Endothelial cell of umbilical vein (primary cell): ENCODE measurements at regions not wholly inside any gene's neighbourhood (a gene's known extent, or its start where the extent isn't known, plus 50 kb on each side); places are given as distances from the start of the nearest gene placed in this dataset.

Experiments used
- BruUV-seq: library from RNA; stranded (reverse); fragments of 400-500 nt; replicated peaks from 2 replicates; lab custom pipeline; 2021; lab: Mats Ljungman, UMichigan
- CTCF ChIA-PET: fragments of 300-600, 350-600 bp; sonication (Branson Sonifier 250); formaldehyde crosslinking; loops from one replicate; lab custom pipeline; 2021; ENCODE audit warnings: antibody characterized with exemption, inconsistent platforms; lab: Charles Lee
- POLR2A ChIA-PET: fragments of 300-600, 350-600 bp; sonication (Branson Sonifier 250); formaldehyde crosslinking; loops from one replicate; lab custom pipeline; 2021; ENCODE audit warnings: antibody characterized with exemption, inconsistent platforms; lab: Charles Lee
- DNase-seq: peaks from one replicate; pipeline ENCODE4 v3.0.0-alpha.2; 2011; ENCODE audit warnings: low read depth, low spot score
- FAIRE-seq: peaks from 2 replicates; lab custom pipeline; 2011; peaks lifted over from hg19 to GRCh38; lab: Jason Lieb, UNC
- H2AFZ ChIP-seq: 2 replicates; pipeline ENCODE4 v1.6.0; 2012; ENCODE audit warnings: low read depth, low read length, control low read depth, inconsistent platforms
- H3K27ac ChIP-seq: 2 replicates; pipeline ENCODE4 v1.5.1; 2011; ENCODE audit warnings: low read depth, mild to moderate bottlenecking, control low read depth, low read length, moderate library complexity; ENCODE audit not compliant: insufficient read depth
- H3K27me3 ChIP-seq, 2 experiments: 2 replicates each; pipeline versions ENCODE4 v1.6.0 to v1.6.1; 2011; ENCODE audit warnings: low read length in 2 of 2, mixed read lengths in 1 of 2; ENCODE audit not compliant: control insufficient read depth in 2 of 2, insufficient read depth in 2 of 2
- H3K36me3 ChIP-seq, 2 experiments: 2 replicates in 1 of 2; 3 replicates in 1 of 2; pipeline ENCODE4 v1.5.1; 2011; ENCODE audit warnings: low read length in 2 of 2, mild to moderate bottlenecking in 1 of 2, moderate library complexity in 1 of 2; ENCODE audit not compliant: control insufficient read depth in 2 of 2, insufficient read depth in 2 of 2; ENCODE audit errors: extremely low read depth in 1 of 2
- H3K4me1 ChIP-seq: 3 replicates; pipeline ENCODE4 v1.5.1; 2011; ENCODE audit warnings: mild to moderate bottlenecking, low read length; ENCODE audit not compliant: control insufficient read depth, insufficient read depth; ENCODE audit errors: extremely low read depth
- H3K4me2 ChIP-seq: 2 replicates; pipeline ENCODE4 v1.6.1; 2011; ENCODE audit warnings: low read length, control low read depth, mixed read lengths; ENCODE audit not compliant: insufficient read depth
- H3K4me3 ChIP-seq, 3 experiments: fragments of 200-600 bp in 1 of 3; sonication (generic), shearing (Covaris generic) in 1 of 3; replicated peaks in 1 of 3; 2 replicates each; pipeline ENCODE4 v1.5.1; 2011 to 2016; ENCODE audit warnings: control low read depth in 3 of 3, low read length in 3 of 3, mild to moderate bottlenecking in 2 of 3, inconsistent platforms in 1 of 3, low read depth in 1 of 3, moderate library complexity in 1 of 3; ENCODE audit not compliant: insufficient read depth in 1 of 3
- H3K79me2 ChIP-seq: 2 replicates; pipeline ENCODE4 v1.6.0; 2012; ENCODE audit warnings: low read length, inconsistent platforms; ENCODE audit not compliant: control insufficient read depth, insufficient read depth
- H3K9ac ChIP-seq: replicated peaks from 2 replicates; pipeline ENCODE3; 2011; ENCODE audit warnings: low read length, control low read depth; ENCODE audit not compliant: insufficient read depth; ENCODE audit errors: extremely low read depth
- H3K9me1 ChIP-seq: replicated peaks from 3 replicates; pipeline ENCODE4 v1.6.0; 2011; ENCODE audit warnings: mild to moderate bottlenecking, low read length; ENCODE audit not compliant: control insufficient read depth, insufficient read depth; ENCODE audit errors: extremely low read depth
- H3K9me3 ChIP-seq: replicated peaks from 2 replicates; pipeline ENCODE4 v1.5.1; 2012; ENCODE audit warnings: low read length, inconsistent platforms; ENCODE audit not compliant: control insufficient read depth, insufficient read depth
- H4K20me1 ChIP-seq: replicated peaks from 2 replicates; pipeline ENCODE3; 2011; ENCODE audit warnings: mild to moderate bottlenecking, low read length; ENCODE audit not compliant: control insufficient read depth, insufficient read depth; ENCODE audit errors: extremely low read depth
- EZH2 ChIP-seq: IDR thresholded peaks from 2 replicates; pipeline ENCODE4 v1.6.1; 2012; ENCODE audit warnings: borderline replicate concordance, low read depth, mild to moderate bottlenecking, moderate library complexity, low read length, inconsistent platforms; ENCODE audit not compliant: severe bottlenecking
- FOS ChIP-seq: IDR thresholded peaks from 2 replicates; pipeline ENCODE4 v1.6.1; 2011; ENCODE audit warnings: mild to moderate bottlenecking, low read length, moderate library complexity, borderline replicate concordance; ENCODE audit not compliant: insufficient read depth
- GATA2 ChIP-seq: IDR thresholded peaks from 2 replicates; pipeline ENCODE4 v1.7.0; 2011; ENCODE audit warnings: low read depth, mild to moderate bottlenecking, moderate library complexity, mixed read lengths, low read length; ENCODE audit not compliant: insufficient read length, insufficient read depth
- JUN ChIP-seq: IDR thresholded peaks from 2 replicates; pipeline ENCODE4 v1.6.1; 2011; ENCODE audit warnings: borderline replicate concordance, low read depth; ENCODE audit not compliant: insufficient read length, insufficient read depth
- MYC ChIP-seq: IDR thresholded peaks from one replicate; pipeline ENCODE4 v1.6.1; 2011; ENCODE audit warnings: mild to moderate bottlenecking, low read depth, low read length
- POLR2A ChIP-seq: IDR thresholded peaks from 2 replicates; pipeline ENCODE4 v1.6.1; 2012; ENCODE audit warnings: low read depth, mild to moderate bottlenecking, control low read depth, low read length
- POLR2AphosphoS5 ChIP-seq: IDR thresholded peaks from 2 replicates; pipeline ENCODE4 v1.6.1; 2012; ENCODE audit warnings: low read depth, mild to moderate bottlenecking, control low read depth, low read length, moderate library complexity; ENCODE audit not compliant: insufficient read depth
- dilution Hi-C: fragments of 300-500 bp; cut with MboI; formaldehyde crosslinking; loops from one replicate; pipeline ENCODE4 v1.15.0; 2019; ENCODE audit warnings: low sequenced_read_pairs; ENCODE audit not compliant: extremely low pct_ligation_motif_present
- intact Hi-C: fragments of 100-400 bp; cut with micrococcal nuclease; formaldehyde crosslinking; loops from one replicate; pipeline ENCODE4 v1.10.0; 2022
- TF ChIP-seq, protein P1 (sequence below), 2 donors: IDR thresholded peaks; 1 replicate in 1 of 2; 2 replicates in 1 of 2; pipeline ENCODE4 v1.5.1; 2011; ENCODE audit warnings: low read length in 2 of 2, mild to moderate bottlenecking in 2 of 2, moderate library complexity in 2 of 2, control low read depth in 1 of 2, inconsistent platforms in 1 of 2, low read depth in 1 of 2; ENCODE audit not compliant: insufficient read depth in 1 of 2; ENCODE audit errors: extremely low read depth in 1 of 2
- TF ChIP-seq, protein P2 (sequence below): IDR thresholded peaks from 2 replicates; pipeline ENCODE4 v1.6.1; 2011; ENCODE audit not compliant: insufficient read depth, insufficient read length

DNA sequence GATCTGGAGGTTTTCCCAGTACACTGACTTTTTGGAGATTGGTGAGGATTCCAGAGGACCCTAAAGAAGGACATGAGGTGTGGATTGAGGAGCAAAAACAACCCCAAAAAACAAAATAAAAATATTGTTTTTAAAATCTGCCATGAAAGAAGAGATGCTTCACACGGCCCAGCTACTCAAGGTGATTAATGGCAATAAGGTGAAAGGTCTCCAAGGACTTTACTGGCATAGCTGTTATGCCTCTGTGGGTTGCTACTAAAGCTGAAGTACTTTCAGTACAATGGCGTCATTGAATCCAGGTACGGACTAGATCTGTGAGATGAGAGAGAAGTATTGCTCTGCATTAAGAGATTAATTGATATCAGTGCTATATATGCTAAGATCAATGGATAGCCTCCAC, 606.4 kb downstream of the TDRD15 start:
- FAIRE-seq = no peak
- DNase-seq = no peak
- Histone ChIP-seq H2AFZ (no peak overlapping the region), H3K27me3 (no peaks in the 10 kb centered on the region), H3K36me3 (no peaks in the 10 kb centered on the region), H3K4me1 (no peaks in the 10 kb centered on the region), H3K9ac (no peak overlapping the region), H3K4me3 (no peak overlapping the region), H3K9me3 (no peaks in the 10 kb centered on the region), H3K9me1 (no peaks in the 10 kb centered on the region), H4K20me1 (no peaks in the 10 kb centered on the region), H3K79me2 (no peaks in the 10 kb centered on the region), H3K4me2 (no peak overlapping the region), H3K27ac (no peak overlapping the region)
- ChIA-PET POLR2A (no interaction called here), CTCF (no interaction called here)
- intact Hi-C loops (no loop called here), dilution Hi-C loops (no loop called here)
- TF ChIP-seq MYC = no peak
- no peak for TF ChIP-seq FOS
- no peak for TF ChIP-seq JUN
- TF ChIP-seq POLR2AphosphoS5 = no peak
- TF ChIP-seq EZH2 = no peak
- TF ChIP-seq GATA2 = no peak
- TF ChIP-seq, protein P1, sequence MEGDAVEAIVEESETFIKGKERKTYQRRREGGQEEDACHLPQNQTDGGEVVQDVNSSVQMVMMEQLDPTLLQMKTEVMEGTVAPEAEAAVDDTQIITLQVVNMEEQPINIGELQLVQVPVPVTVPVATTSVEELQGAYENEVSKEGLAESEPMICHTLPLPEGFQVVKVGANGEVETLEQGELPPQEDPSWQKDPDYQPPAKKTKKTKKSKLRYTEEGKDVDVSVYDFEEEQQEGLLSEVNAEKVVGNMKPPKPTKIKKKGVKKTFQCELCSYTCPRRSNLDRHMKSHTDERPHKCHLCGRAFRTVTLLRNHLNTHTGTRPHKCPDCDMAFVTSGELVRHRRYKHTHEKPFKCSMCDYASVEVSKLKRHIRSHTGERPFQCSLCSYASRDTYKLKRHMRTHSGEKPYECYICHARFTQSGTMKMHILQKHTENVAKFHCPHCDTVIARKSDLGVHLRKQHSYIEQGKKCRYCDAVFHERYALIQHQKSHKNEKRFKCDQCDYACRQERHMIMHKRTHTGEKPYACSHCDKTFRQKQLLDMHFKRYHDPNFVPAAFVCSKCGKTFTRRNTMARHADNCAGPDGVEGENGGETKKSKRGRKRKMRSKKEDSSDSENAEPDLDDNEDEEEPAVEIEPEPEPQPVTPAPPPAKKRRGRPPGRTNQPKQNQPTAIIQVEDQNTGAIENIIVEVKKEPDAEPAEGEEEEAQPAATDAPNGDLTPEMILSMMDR (IDR thresholded peaks at IDR 0.05; ENCODE audit: extremely low read depth in 1 of 2, insufficient read depth in 1 of 2, low read depth in 1 of 2, low read length in 2 of 2) = no peak
- TF ChIP-seq POLR2A = no peak
- TF ChIP-seq, protein P2, sequence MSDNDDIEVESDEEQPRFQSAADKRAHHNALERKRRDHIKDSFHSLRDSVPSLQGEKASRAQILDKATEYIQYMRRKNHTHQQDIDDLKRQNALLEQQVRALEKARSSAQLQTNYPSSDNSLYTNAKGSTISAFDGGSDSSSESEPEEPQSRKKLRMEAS = no peak
- BruUV-seq = no TSS peak
